ENCODE measurements at regions not wholly inside any gene's neighbourhood (a gene's known extent, or its start where the extent isn't known, plus 50 kb on each side); places are given as distances from the start of the nearest gene placed in this dataset.

- TF ChIP-seq POLR2AphosphoS5 (IDR thresholded peaks at IDR 0.05; ENCODE audit: low read depth, low read length) (no peak), POLR2A (IDR thresholded peaks at IDR 0.05; ENCODE audit: low read depth, low read length) (no peak)
Observed at GRCh38 chr3:178369811-178370210, 166.4 kb upstream of the KCNMB2 start.
